Heart left ventricle (tissue), 13 donors: ENCODE measurements at regions not wholly inside any gene's neighbourhood (a gene's known extent, or its start where the extent isn't known, plus 50 kb on each side); places are given as distances from the start of the nearest gene placed in this dataset.

Source experiments
- POLR2A ChIP-seq, 2 donors: fragments of 450-650 bp; IDR thresholded peaks; one replicate each; pipeline ENCODE4 v1.6.1; 2017; ENCODE audit warnings: antibody characterized with exemption in 2 of 2, mild to moderate bottlenecking in 2 of 2, moderate library complexity in 2 of 2
- TF ChIP-seq, protein P1 (sequence below), 12 donors: fragments of 200-600 bp; sonication (generic) in 4 of 12; IDR thresholded peaks; one replicate each; pipeline versions ENCODE4 v1.5.0 to v1.8.0; 2018 to 2022; ENCODE audit warnings: antibody characterized with exemption in 12 of 12, mild to moderate bottlenecking in 5 of 12
- donor health status: ischemic (EF 13 %, LVEDD 7.1; RV severe dilation, severe dysfunction).
- donor health status: DM: no; HTN: yes; CAD: no.
- donor health status: DM: no; HTN: no; CAD: no.
- donor health status: ischemic (EF 25% LVEDD 6.9; RV normal size, moderate dysfunction).
- donor health status: ischemic (EF 25% LVEDD 5.7; RV mildly dilated, moderate dysfunction).
- donor health status: ischemic (EF 35%, LVEDD 5.7; RV mildly dilated, moderate dysfunction).
- donor health status: nonischemic (EF 11% LVEDD 7.7; RV severe dilation, severe dysfunction).
- donor health status: DM: yes; HTN: yes; CAD: no.
- donor health status: PGD.
- donor health status: ischemic (EF 29% LVEDD 5.4; RV normal size, mild dysfunction).
- donor health status: nonischemic (EF 23%, LVEDD 6.1; RV moderate dilation, normal function).

DNA sequence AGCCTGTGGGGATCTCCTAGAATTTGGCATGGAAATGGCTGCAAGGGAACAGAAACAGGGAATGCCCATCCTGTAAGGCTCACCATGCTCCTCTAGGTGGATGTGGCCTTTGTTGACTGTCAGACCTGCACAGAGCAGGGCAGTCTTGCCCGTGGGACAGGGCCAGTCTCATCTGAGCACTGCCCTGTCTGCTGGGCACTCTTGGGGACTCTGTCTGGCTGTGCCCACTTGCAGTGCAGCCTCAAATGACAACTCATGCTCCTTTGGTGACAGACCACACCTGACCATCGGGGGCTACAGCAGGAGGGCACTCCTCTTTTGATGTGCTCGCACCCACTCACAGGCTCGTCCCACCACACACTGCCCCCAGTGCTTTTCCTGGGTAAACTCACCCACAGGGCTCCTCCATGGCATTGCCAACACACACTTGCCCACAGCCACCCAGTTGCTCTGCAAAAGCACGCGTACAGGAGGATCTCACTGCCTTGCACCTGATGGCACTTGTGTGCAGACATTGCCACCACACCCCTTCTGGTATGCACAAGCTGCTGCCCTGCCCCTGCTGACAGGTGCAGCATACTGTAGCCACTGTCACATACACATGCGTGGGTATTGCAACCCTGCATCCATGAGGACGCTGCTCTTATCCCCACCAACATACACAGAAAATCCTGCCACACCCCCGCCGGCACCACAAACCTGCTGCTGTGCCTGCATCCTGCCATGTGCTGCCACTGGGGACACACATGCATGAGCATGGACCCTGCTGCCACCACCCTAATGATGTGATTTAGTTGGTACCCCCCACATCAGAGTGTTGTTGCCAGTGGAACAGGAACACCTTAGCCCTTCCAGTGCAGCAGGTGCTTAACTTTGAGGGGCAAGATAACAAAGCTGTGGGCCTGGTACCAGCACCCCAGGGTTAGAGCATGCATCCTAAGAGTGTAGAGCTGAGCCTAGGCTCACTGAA lies 100.1 kb upstream of the ARHGEF9 start:
- TF ChIP-seq, protein P1, sequence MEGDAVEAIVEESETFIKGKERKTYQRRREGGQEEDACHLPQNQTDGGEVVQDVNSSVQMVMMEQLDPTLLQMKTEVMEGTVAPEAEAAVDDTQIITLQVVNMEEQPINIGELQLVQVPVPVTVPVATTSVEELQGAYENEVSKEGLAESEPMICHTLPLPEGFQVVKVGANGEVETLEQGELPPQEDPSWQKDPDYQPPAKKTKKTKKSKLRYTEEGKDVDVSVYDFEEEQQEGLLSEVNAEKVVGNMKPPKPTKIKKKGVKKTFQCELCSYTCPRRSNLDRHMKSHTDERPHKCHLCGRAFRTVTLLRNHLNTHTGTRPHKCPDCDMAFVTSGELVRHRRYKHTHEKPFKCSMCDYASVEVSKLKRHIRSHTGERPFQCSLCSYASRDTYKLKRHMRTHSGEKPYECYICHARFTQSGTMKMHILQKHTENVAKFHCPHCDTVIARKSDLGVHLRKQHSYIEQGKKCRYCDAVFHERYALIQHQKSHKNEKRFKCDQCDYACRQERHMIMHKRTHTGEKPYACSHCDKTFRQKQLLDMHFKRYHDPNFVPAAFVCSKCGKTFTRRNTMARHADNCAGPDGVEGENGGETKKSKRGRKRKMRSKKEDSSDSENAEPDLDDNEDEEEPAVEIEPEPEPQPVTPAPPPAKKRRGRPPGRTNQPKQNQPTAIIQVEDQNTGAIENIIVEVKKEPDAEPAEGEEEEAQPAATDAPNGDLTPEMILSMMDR (IDR thresholded peaks at IDR 0.05) = no peak
- no peak for TF ChIP-seq POLR2A (IDR thresholded peaks at IDR 0.05)
